GM18498 (cell line): ENCODE measurements at regions not wholly inside any gene's neighbourhood (a gene's known extent, or its start where the extent isn't known, plus 50 kb on each side); places are given as distances from the start of the nearest gene placed in this dataset.

Source experiments
- ATAC-seq: cut with Tn5 transposase; IDR thresholded peaks from one replicate; pipeline ENCODE4 v1.9.1; 2021; ENCODE audit warnings: mild to moderate bottlenecking, moderate library complexity; ENCODE audit not compliant: unreplicated experiment

- no peak for ATAC-seq
Measured at GRCh38 chr15:98382139-98382538, 266.2 kb upstream of the IGF1R start.

GRCh38 chr15:98383571-98383970 is 264.8 kb upstream of the IGF1R start:
- no peak for ATAC-seq

- ATAC-seq: no peak
Measured at GRCh38 chr15:98384328-98385029, 263.9 kb upstream of the IGF1R start.

- ATAC-seq: no peak
Measured at GRCh38 chr15:98385752-98386381, 262.5 kb upstream of the IGF1R start.

- ATAC-seq: no peak
Measured at GRCh38 chr15:98386561-98386960, 261.8 kb upstream of the IGF1R start.

- ATAC-seq: no peak
Measured at GRCh38 chr15:98387866-98388265, 260.5 kb upstream of the IGF1R start.

GRCh38 chr15:98390946-98391530 is 257.3 kb upstream of the IGF1R start:
- no peak for ATAC-seq

- no peak for ATAC-seq
Measured at GRCh38 chr15:98391568-98391967, 256.8 kb upstream of the IGF1R start.

- no peak for ATAC-seq
Measured at GRCh38 chr15:98393471-98393870, 254.9 kb upstream of the IGF1R start.

GRCh38 chr15:98394546-98394945 is 253.8 kb upstream of the IGF1R start:
- no peak for ATAC-seq

GRCh38 chr15:98395974-98396610 is 252.2 kb upstream of the IGF1R start:
- no peak for ATAC-seq

GRCh38 chr15:98397419-98397818 is 250.9 kb upstream of the IGF1R start:
- no peak for ATAC-seq

GRCh38 chr15:98398056-98398455 is 250.3 kb upstream of the IGF1R start:
- ATAC-seq: no peak

- no peak for ATAC-seq
Measured at GRCh38 chr15:98398886-98399285, 249.5 kb upstream of the IGF1R start.

GRCh38 chr15:98400120-98400519 is 248.2 kb upstream of the IGF1R start:
- ATAC-seq: no peak

GRCh38 chr15:98401029-98401428 is 247.3 kb upstream of the IGF1R start:
- no peak for ATAC-seq

GRCh38 chr15:98402486-98402885 is 245.9 kb upstream of the IGF1R start:
- ATAC-seq: no peak

- no peak for ATAC-seq
Measured at GRCh38 chr15:98403169-98403568, 245.2 kb upstream of the IGF1R start.

- ATAC-seq: no peak
Measured at GRCh38 chr15:98403569-98403968, 244.8 kb upstream of the IGF1R start.

- ATAC-seq: no peak
Measured at GRCh38 chr15:98405013-98405412, 243.3 kb upstream of the IGF1R start.

GRCh38 chr15:98408231-98408630 is 240.1 kb upstream of the IGF1R start:
- ATAC-seq: no peak

GRCh38 chr15:98410328-98410727 is 238.0 kb upstream of the IGF1R start:
- no peak for ATAC-seq
